Suppressor macrophage treated with lipopolysaccharide for 1 hour (primary cell): ENCODE measurements at regions not wholly inside any gene's neighbourhood (a gene's known extent, or its start where the extent isn't known, plus 50 kb on each side); places are given as distances from the start of the nearest gene placed in this dataset.

Experiments used
- DNase-seq, 3 donors: peaks; one replicate each; pipeline ENCODE4 v3.0.0-alpha.2; 2020 to 2022

- no peak for DNase-seq
Measured at GRCh38 chr11:129591527-129591926, 215.9 kb downstream of the BARX2 start.

DNA sequence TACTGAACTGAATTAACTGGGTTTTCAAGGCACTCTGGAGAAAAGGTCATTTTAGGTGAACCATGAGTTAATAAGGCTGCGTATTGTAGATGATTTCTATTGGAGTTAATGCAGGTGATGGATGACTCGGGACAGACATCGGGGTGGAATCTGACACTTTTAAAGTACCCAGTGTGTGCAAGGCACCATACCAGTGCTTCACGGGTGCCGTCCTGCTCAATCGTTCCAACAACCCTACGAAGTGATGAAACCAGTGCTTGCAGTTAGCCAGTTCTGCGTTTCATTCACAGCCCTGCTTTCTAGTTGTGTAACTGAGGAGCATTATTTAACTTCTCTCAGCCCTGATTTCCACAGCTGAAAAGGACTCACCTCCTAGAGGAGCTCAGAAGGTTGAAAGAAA lies 216.5 kb downstream of the BARX2 start:
- no peak for DNase-seq

GRCh38 chr11:129593098-129593497 lies 217.4 kb downstream of the BARX2 start:
- no peak for DNase-seq

GRCh38 chr11:129595038-129595962 lies 219.7 kb downstream of the BARX2 start:
- no peak for DNase-seq

- no peak for DNase-seq
Measured at GRCh38 chr11:129596351-129596750, 219.3 kb upstream of the TMEM45B start.

DNA sequence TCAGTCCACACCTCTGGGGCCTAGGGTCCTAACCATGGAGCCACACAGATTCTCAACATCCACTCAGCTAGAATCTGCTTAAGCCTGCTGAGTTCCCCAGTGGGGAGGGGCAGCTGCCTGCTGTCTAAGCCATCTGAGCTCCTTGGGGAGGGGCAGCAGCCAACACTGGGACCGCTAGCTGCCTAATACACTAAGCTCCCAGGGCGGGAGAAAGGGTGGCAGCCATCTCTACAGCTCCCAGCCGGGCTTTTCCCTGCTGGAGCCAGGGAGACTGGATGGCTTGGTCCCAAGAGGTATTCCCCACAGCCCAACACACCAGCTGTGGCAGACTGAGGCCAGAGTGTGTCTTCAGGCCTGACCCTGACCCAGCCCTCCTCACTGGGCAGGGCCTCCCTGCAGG lies 217.3 kb upstream of the TMEM45B start:
- no peak for DNase-seq

DNA sequence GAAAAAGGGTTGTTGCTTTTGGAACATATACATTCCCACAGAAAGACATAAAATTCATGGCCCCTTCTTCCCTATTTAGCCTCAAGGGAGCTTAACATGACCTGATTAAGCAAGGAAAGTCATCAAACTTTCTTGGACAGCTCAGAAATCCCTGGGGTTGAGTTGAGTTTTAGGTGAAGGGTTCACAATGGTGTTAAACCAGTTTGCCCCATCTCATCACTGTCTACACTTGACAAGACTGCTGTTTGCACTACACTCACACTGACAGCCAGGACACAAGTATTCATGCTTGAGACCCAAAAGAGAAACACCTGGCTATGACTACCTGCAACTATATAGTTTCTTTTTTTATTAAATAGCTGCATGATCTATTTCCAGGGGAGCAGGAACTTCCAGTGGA lies 209.8 kb upstream of the TMEM45B start:
- DNase-seq = no peak

DNA sequence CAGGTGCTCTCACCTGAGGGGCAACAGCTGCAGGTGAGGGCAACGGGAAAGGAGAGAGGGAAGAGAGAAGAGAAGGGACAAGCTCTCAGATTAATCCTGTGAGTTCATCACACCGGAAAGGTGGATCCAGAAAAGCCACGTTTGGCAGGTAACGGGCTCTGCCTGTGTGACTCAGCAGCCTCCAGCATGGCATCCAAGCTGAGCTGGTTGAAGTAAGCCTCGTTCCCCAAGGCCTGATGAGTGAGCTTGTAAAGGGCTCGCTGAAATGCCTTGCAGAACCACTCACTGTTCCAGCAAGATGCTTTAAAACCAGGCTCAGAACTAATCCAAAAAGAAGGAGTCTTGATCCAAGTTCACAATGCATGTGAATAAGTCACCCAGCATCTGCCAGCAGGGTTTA lies 206.9 kb upstream of the TMEM45B start:
- no peak for DNase-seq

DNA sequence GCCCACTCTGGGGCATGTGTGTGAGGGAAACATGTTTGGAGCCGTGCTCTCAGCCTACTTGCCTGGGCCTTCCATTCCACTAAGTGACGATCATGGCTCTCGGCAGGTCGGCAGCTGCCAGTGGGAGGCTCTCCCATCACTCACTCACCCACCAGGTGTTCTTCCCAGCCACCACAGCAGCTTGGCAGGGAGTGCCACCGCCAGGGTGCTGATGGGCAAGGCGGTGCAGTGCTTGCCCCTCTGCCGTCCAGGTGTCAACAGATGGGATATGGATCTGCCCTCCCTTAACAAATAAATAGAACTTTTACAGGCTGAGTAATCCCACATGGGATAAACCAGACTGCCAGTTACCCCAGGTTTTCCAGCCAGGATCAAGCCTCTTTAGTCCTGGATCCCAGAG lies 205.5 kb upstream of the TMEM45B start:
- DNase-seq = no peak

- no peak for DNase-seq
Measured at GRCh38 chr11:129610545-129610944, 205.1 kb upstream of the TMEM45B start.

DNA sequence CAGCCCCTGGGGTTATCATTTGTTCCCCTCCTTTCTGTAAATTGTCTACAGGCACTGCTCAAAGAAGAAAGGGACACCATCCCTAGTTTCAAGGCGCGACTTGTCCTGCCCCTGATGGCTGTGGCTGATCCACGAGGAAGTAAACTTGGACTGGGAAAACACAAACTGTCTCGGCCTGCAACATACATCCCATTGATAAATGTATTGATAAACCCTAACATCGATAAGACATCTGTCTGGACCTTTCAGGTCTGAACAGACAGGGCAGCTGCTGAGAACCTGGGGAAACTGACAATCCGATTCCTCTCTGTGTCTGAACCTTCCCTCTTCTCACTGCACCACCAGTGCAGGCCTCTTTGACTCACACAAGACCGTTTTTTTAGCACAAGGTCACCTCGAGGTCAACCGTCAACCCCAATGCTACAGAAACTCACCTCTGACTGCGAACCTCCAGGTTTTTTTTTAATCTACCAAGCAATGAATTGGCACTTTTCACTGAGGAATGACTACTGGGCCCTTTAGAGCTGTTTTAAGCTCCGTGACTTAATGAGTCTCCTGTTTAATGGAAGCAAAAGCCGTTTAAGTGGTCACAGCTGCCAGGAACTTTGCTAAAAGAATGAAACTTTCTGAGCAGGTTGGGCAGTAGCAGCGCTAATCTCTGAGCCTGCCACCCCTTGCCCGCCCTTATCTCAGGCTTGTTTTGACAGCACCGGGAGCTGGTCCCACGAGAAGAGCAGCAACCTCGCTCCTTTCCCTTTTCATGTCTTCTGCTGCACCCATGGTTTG lies 203.8 kb upstream of the TMEM45B start:
- no peak for DNase-seq

DNA sequence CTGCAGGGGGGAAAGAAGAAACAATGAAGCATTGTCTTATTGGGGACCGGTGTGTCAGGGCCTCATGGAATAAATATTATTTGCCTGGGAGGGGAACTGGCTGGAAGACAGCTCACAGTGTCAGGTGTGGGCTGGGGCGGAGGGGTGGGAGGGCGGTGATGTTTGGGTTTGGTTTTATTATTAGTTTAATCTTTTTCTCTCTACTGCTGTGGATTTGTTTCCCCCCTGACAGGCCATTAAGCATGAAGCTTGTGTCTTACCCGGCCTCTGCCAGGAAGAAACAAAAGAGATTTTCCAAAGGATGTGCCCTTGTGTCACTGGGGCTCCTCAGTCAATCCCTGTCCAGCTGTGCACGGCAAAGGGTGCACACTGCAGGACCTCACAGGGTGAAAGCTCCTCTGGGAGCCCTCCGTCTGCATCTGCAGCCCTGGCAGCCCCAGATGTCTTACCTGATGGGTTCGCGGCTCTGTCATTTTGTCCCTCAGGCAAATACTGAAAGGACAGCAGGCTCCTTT lies 203.1 kb upstream of the TMEM45B start:
- DNase-seq = no peak

- DNase-seq = no peak
Measured at GRCh38 chr11:129613071-129613470, 202.6 kb upstream of the TMEM45B start.

DNA sequence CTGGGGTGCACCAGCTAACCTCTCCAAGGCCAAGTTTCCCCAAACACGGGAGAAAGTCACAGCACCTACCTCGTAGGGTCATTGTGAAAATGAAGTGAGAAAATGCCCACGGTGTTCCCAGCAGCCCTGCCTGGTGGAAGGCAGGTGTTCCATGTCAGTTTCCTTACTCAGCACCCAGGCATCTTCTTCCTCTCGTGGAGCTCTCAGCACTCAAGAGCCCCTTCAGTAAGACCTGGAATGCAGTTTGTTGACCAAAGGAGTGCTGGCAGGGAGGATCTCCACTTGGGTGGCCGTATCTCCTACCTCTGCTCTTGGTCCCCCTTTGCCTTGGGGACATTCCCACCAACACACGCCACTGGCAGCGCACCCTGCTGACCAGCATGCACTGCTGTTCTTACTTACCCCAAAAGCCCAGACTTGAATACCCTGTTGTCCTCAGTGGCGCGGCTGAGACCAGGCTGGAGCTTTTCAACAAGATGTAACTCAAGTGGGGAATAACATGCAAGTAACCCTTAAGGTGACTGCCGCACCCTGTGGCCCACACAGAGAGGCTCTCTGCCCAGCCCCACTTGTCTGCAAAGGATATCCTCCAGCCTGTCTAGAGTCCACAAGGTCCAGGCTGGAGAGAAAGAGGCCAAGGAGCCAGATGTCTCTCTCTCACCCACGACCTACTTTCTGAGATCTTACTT lies 201.2 kb upstream of the TMEM45B start:
- DNase-seq = no peak

DNA sequence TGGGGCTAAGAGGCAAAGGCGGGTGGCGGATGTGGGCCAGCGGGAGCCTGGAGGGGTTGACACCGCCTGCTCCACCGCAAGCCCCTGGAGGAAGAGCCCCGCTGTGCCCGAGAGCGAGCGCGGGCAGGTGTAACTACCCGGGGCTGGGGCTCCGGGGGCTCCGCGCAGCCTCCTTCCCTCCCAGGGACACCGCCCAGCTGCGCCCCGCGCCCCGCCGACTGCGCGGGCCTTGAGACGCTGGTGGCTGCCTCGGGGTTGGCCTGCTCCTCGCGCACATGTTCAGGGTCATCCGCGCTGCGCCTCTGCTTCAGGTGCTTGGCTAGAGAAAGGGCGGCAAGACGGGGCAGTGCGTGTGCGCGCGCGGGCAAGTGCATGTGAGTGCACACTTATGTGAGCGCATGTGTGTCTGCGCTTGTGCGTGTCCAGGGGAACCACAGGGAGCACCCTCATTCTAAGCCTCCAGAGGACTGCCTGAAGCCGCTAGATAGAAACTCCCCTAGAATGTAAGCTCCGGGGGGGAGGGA lies 197.5 kb upstream of the TMEM45B start:
- no peak for DNase-seq

DNA sequence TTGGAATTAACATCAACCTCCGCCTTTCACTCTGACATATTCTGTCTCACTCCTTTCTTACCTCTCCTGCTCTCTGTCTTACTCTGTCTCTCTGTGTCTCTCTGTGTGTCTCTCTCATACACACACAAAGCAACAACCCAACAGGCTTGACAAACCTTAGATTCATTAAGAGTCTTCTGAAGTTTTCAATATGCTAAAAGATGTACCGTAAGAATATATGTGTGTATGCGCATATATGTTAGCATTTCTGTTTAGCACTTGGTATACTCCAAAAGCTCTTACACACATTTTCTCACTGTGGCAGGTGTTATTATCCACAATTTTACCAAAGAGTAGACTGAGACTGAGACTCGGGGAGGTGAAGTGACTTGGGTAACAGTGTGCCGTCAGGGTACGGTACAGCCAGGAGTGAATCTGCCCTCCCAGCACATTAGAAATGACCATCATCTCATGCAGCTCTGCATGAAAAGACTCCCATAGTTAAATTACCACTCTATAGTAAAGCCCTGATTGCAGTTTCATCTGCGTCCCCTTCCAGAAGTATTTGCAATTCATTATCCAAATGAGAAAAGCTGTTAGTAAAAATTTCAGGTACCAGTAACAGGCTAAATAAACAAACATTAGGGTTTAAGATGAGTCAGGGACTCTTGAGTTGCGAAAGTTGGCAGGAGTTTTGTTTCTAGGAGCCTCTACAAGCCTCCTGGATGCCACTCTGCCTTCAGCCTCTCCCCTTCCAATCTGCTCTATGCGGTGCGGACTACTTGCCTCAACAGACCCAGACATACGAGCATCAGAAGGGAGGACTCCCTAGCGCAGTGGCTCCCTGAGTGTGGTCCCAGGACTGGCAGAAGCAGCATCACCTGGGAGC lies 195.2 kb upstream of the TMEM45B start:
- no peak for DNase-seq

GRCh38 chr11:129625930-129626329 lies 189.7 kb upstream of the TMEM45B start:
- DNase-seq = no peak

GRCh38 chr11:129631201-129631600 lies 184.4 kb upstream of the TMEM45B start:
- no peak for DNase-seq

- no peak for DNase-seq
Measured at GRCh38 chr11:129636926-129637325, 178.7 kb upstream of the TMEM45B start.

DNA sequence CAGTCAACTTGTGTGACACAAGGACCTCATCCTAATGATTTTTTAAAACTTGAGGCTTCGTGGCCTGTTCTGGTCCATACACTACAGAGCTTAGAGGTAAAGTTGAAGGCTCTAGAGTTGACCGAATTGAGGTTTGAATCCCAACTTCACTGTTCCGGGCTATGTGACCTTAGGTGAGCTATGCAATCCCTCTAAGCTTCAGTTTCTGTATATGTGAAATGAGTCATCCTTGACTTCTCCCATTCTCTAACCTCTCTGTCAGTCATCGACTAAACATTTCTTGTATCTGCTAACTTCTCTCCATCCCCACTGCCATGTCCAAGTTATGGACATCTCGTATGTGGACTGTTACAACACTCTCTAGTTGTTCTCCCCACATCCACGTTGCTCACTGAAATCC lies 178.2 kb upstream of the TMEM45B start:
- DNase-seq = no peak

DNA sequence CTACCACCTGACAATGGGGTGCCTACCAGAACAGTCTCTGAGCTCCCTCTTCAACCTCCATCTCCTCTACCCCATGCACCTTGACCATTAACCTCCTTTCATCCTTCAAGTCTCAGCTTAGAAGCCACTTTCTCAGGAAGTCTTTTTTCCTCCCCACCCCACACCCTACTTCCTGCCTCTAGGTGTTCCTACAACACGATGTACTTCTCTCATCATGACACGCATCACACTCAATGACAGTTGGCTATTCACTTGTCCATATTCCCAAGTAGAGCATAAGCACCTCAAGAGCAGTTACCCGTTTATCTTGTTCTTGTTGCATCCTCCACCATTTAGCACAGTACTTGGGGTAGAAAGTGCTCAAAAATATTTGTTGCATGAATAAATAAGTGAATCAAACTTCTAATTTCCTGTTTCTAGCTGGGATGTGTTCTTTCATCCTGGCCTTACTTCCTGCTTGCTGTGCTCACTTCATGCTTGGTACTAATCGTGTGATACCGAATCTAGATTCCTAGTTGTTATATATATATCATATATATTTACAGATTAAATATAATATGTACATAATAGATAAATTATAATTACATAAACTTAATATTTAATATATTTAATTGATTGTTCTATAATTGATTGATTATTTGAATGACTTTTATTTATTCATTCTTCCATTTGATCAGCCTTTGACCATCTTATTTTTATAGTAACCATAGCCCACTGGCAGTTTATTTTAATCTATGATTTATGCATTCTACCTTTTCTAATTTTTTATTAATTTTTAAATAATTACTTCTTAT lies 177.5 kb upstream of the TMEM45B start:
- no peak for DNase-seq
